Upper lobe of left lung (tissue), 4 donors: ENCODE measurements at regions not wholly inside any gene's neighbourhood (a gene's known extent, or its start where the extent isn't known, plus 50 kb on each side); places are given as distances from the start of the nearest gene placed in this dataset.

Experiments used
- EP300 ChIP-seq, 4 donors: sonication (generic); formaldehyde crosslinking; IDR thresholded peaks; one replicate each; pipeline ENCODE4 v1.5.1; 2017; ENCODE audit warnings: antibody characterized with exemption in 4 of 4, control low read depth in 2 of 4
- POLR2A ChIP-seq, 4 donors: fragments of 450-650 bp; IDR thresholded peaks; one replicate each; pipeline ENCODE4 v1.5.1; 2016 to 2017; ENCODE audit warnings: antibody characterized with exemption in 4 of 4, mild to moderate bottlenecking in 2 of 4
- POLR2AphosphoS5 ChIP-seq, 2 donors: sonication (generic); formaldehyde crosslinking; IDR thresholded peaks; one replicate each; pipeline ENCODE4 v1.5.1; 2017; ENCODE audit warnings: antibody characterized with exemption in 2 of 2
- TF ChIP-seq, protein P1 (sequence below), 6 experiments: fragments of 450-650 bp in 4 of 6; fragments of 200-600 bp in 2 of 6; sonication (generic) in 2 of 6; IDR thresholded peaks; one replicate each; pipeline ENCODE4 v1.5.1; 2016 to 2019; ENCODE audit warnings: antibody characterized with exemption in 6 of 6

DNA sequence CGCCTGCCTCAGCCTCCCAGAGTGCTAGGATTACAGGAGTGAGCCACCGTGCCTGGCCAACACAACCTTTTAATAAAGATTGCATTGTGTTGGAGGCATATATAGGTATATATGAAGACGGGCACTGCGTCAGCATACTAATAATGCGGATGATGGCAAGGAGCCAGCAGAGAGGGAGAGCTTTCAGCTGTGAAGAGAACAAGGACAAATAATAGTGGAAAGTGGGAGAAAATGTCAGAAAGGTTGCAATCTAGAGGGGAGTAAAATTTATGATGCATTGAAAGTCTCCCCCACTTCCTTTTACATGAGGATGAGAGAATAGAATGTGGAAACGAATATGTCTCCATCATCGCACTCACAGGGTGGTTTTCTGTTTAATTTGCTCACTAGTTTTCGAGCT, 170.5 kb upstream of the TBL1XR1 start:
- TF ChIP-seq, protein P1, sequence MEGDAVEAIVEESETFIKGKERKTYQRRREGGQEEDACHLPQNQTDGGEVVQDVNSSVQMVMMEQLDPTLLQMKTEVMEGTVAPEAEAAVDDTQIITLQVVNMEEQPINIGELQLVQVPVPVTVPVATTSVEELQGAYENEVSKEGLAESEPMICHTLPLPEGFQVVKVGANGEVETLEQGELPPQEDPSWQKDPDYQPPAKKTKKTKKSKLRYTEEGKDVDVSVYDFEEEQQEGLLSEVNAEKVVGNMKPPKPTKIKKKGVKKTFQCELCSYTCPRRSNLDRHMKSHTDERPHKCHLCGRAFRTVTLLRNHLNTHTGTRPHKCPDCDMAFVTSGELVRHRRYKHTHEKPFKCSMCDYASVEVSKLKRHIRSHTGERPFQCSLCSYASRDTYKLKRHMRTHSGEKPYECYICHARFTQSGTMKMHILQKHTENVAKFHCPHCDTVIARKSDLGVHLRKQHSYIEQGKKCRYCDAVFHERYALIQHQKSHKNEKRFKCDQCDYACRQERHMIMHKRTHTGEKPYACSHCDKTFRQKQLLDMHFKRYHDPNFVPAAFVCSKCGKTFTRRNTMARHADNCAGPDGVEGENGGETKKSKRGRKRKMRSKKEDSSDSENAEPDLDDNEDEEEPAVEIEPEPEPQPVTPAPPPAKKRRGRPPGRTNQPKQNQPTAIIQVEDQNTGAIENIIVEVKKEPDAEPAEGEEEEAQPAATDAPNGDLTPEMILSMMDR (IDR thresholded peaks at IDR 0.05), result no peak
- TF ChIP-seq POLR2A (IDR thresholded peaks at IDR 0.05) (no peak), EP300 (IDR thresholded peaks at IDR 0.05) (no peak), POLR2AphosphoS5 (IDR thresholded peaks at IDR 0.05) (no peak)
